Neural progenitor cell (in vitro differentiated cells): ENCODE measurements at regions not wholly inside any gene's neighbourhood (a gene's known extent, or its start where the extent isn't known, plus 50 kb on each side); places are given as distances from the start of the nearest gene placed in this dataset.

Experiments
- EZH2 ChIP-seq: fragments of 200-600 bp; sonication (generic); IDR thresholded peaks from 2 replicates; pipeline ENCODE4 v1.6.1; 2017; ENCODE audit warnings: antibody characterized with exemption, mild to moderate bottlenecking, moderate library complexity
- TF ChIP-seq, protein P1 (sequence below): fragments of 200-600 bp; sonication (generic); IDR thresholded peaks from 2 replicates; pipeline ENCODE4 v1.5.1; 2017; ENCODE audit warnings: antibody characterized with exemption, mild to moderate bottlenecking

GRCh38 chr14:71748196-71748595 lies 184.0 kb upstream of the RGS6 start:
- TF ChIP-seq, protein P1, sequence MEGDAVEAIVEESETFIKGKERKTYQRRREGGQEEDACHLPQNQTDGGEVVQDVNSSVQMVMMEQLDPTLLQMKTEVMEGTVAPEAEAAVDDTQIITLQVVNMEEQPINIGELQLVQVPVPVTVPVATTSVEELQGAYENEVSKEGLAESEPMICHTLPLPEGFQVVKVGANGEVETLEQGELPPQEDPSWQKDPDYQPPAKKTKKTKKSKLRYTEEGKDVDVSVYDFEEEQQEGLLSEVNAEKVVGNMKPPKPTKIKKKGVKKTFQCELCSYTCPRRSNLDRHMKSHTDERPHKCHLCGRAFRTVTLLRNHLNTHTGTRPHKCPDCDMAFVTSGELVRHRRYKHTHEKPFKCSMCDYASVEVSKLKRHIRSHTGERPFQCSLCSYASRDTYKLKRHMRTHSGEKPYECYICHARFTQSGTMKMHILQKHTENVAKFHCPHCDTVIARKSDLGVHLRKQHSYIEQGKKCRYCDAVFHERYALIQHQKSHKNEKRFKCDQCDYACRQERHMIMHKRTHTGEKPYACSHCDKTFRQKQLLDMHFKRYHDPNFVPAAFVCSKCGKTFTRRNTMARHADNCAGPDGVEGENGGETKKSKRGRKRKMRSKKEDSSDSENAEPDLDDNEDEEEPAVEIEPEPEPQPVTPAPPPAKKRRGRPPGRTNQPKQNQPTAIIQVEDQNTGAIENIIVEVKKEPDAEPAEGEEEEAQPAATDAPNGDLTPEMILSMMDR = no peak
- TF ChIP-seq EZH2 = no peak
